ENCODE measurements at regions not wholly inside any gene's neighbourhood (a gene's known extent, or its start where the extent isn't known, plus 50 kb on each side); places are given as distances from the start of the nearest gene placed in this dataset.

DNA sequence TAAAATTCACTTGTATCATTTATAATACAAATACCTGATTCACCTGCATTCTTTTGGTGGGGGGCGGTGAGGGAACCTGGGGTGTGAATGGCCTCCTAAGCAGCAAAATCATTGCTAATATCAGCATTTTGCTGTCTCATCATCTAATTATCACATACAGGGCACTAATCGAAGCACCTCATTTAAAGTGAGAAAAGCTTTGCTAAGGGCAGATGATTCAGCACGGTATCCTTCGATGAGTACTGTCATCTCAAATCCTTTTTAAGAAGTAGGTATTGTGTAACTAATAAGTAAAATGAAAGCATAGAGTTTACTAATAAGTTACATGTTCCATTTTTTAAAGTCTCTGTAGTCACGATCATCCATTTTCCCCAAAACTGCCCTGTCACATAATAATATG lies 278.1 kb upstream of the SOX5 start (continued):
- no peak for TF ChIP-seq HMGXB4 (CRISPR knock-in tag; IDR thresholded peaks at IDR 0.05; ENCODE audit: borderline replicate concordance in 1 of 2, low read depth in 1 of 2)
- no peak for TF ChIP-seq HNRNPH1 (optimal IDR thresholded peaks at IDR 0.05; ENCODE audit: low read depth, low read length)

DNA sequence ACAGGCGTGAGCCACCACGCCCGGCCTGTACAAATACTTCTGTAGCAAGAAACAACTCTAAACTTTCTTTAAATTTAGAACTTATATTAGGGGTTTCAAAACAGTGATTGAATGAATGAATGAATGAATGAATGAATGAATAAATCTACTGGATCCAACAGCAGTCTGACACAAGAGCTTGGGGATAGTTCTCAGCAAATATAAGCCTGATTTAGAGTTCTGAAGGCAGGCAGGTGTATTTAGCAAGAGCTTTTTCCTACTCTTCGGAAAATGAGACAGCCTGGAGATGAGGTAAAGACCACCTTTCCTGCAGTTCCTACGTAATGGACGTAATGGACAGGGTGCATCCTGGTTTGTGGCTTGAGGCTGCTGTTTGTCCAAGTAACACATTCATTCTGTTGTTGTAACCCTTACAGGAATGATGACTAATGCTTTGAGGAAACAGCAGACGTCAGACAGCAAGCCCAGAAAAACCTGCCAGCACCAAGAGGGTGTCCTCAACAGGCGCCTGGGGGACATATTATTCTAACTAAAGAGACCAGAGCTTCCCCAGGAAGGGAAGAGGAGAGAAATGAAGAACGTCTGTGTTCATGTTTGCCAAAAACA lies 277.4 kb upstream of the SOX5 start:
- no peak overlapping the region for H3K9ac ChIP-seq (ENCODE audit: insufficient read depth, low read depth, low read length)
- H3K27me3 ChIP-seq (ENCODE audit: control insufficient read depth in 1 of 2, insufficient read depth in 2 of 2, low read length in 2 of 2) = peaks cover 0 to 8% of the 10 kb centered on the region in 2 experiments; a peak in 3 of 5 replicates
- no peak overlapping the region for H3K4me2 ChIP-seq (ENCODE audit: low read depth, low read length)
- H3K27ac ChIP-seq (ENCODE audit: extremely low read length, insufficient read depth, low read length) = no peak overlapping the region
- no peaks in the 10 kb centered on the region for H3K9me3 ChIP-seq (ENCODE audit: low read length)
- H3K4me1 ChIP-seq (ENCODE audit: insufficient read depth, low read length) = peaks cover 6% of the 10 kb centered on the region; the same call in 1 of the 2 replicates
- intact Hi-C loops (cut with micrococcal nuclease; ENCODE audit: unreplicated experiment) (no loop called here), in situ Hi-C loops (cut with HindIII; ENCODE audit: extremely low pct_ligation_motif_present, low pct_unique_long_range_greater_than_20kb) (no loop called here)
- FAIRE-seq (no peak), ATAC-seq (no peak), DNase-seq (ENCODE audit: low spot score) (peak; percentile 1)
- CTCF ChIA-PET (ENCODE audit: low intra/inter-chr PET ratio, low total read pairs) = no interaction called here
- 38% methylated on average over 9 of the region's 9 CpGs for WGBS (ENCODE audit: low lambda C conversion rate)
- POLR2A ChIA-PET = no interaction called here
- H4K20me1 ChIP-seq (ENCODE audit: insufficient read depth, low read length) = no peaks in the 10 kb centered on the region
- H3K4me3 ChIP-seq (replicated peaks in 1 of 3; ENCODE audit: insufficient read depth in 1 of 3, low read depth in 2 of 3, low read length in 3 of 3) = no peak overlapping the region
- BruUV-seq (replicated peaks) = no TSS peak
- no peaks in the 10 kb centered on the region for H3K36me3 ChIP-seq (replicated peaks in 1 of 2; ENCODE audit: control insufficient read depth in 1 of 2, insufficient read depth in 2 of 2, low read length in 2 of 2)
- H3K79me2 ChIP-seq (ENCODE audit: insufficient read depth, low read length) = no peaks in the 10 kb centered on the region
- H2AFZ ChIP-seq (ENCODE audit: low read length) = no peak overlapping the region
- TF ChIP-seq FOSL2 (CRISPR knock-in tag; IDR thresholded peaks at IDR 0.05) = peak; percentile 73
- no peak for TF ChIP-seq ZNF124 (CRISPR knock-in tag; IDR thresholded peaks at IDR 0.05)
- no peak for TF ChIP-seq ZNF468 (CRISPR knock-in tag; IDR thresholded peaks at IDR 0.05)
- no peak for TF ChIP-seq FOSL1 (CRISPR knock-in tag; IDR thresholded peaks at IDR 0.05; ENCODE audit: borderline replicate concordance)
- TF ChIP-seq, protein P1, sequence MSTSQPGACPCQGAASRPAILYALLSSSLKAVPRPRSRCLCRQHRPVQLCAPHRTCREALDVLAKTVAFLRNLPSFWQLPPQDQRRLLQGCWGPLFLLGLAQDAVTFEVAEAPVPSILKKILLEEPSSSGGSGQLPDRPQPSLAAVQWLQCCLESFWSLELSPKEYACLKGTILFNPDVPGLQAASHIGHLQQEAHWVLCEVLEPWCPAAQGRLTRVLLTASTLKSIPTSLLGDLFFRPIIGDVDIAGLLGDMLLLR (CRISPR knock-in tag; IDR thresholded peaks at IDR 0.05) = no peak

Data from HepG2 (cell line).